KOPT-K1 (cell line): ENCODE measurements at regions not wholly inside any gene's neighbourhood (a gene's known extent, or its start where the extent isn't known, plus 50 kb on each side); places are given as distances from the start of the nearest gene placed in this dataset.

Source experiments
- H3K27ac ChIP-seq: fragments of 200-600 bp; sonication (generic); 2 replicates; pipeline ENCODE4 v1.5.1; 2016; ENCODE audit warnings: antibody characterized with exemption, mild to moderate bottlenecking, low read depth, low read length; ENCODE audit not compliant: poor library complexity, severe bottlenecking
- H3K36me3 ChIP-seq: fragments of 200-600 bp; sonication (generic); 2 replicates; pipeline ENCODE4 v1.5.1; 2017; ENCODE audit warnings: antibody characterized with exemption, mild to moderate bottlenecking, low read length, moderate library complexity; ENCODE audit not compliant: insufficient read depth
- H3K9me3 ChIP-seq: fragments of 200-600 bp; sonication (generic); 2 replicates; pipeline ENCODE4 v1.5.1; 2017; ENCODE audit warnings: antibody characterized with exemption, low read length, mild to moderate bottlenecking; ENCODE audit not compliant: insufficient read depth, poor library complexity, severe bottlenecking

GRCh38 chr2:14388724-14389123 lies 243.8 kb upstream of the LRATD1 start:
- no peaks in the 10 kb centered on the region for H3K36me3 ChIP-seq
- H3K27ac ChIP-seq = no peak overlapping the region

DNA sequence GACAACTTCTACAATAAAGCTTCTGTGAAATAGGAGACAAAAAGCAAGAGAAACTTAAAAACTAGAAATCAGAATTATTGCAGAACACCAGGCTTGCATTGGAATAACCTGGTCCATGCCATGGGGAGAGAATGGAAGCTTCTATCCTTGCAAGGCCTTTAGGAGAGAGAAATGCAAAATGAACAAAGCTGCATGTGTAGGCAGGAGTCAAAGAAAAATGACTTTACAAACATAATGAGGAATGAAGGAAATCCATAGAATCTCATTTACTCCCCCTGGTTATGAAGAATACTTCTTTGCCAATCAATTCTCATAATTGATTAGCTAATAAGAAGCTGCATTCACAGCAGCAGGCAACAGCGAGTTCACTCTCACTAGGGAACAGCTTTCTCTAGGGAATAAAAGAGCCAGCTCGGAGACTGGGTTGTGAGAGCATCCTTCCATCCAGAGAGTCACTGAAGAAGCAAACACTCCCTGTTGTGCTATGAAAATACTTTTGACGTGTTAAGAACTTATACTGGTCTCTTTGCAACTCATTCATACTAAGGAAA lies 235.9 kb upstream of the LRATD1 start:
- Histone ChIP-seq H3K36me3 (no peaks in the 10 kb centered on the region), H3K9me3 (no peaks in the 10 kb centered on the region), H3K27ac (no peak overlapping the region)

More at GRCh38 chr2:14388724-14389123, 243.8 kb upstream of the LRATD1 start:
- H3K9me3 ChIP-seq = no peaks in the 10 kb centered on the region

DNA sequence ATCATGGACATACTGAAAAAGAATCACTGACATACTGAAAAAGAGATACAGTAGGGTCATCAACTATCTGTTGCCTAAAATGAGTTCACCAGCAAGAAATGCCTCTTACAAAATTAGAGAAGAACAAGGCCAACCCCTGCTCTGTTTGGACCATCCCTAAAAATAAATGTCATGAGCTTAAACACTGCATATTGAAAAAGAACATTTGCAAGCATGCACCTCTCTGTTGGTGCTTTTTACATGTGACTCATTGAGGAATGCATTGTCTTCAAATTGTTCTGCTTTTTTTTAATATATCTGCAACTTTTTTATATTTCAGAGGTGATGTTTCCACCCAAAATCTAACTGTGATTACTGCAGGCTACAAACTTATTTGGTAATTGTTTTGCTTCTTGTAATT lies 233.9 kb upstream of the LRATD1 start:
- Histone ChIP-seq H3K9me3 (no peaks in the 10 kb centered on the region), H3K27ac (no peak overlapping the region), H3K36me3 (no peaks in the 10 kb centered on the region)

DNA sequence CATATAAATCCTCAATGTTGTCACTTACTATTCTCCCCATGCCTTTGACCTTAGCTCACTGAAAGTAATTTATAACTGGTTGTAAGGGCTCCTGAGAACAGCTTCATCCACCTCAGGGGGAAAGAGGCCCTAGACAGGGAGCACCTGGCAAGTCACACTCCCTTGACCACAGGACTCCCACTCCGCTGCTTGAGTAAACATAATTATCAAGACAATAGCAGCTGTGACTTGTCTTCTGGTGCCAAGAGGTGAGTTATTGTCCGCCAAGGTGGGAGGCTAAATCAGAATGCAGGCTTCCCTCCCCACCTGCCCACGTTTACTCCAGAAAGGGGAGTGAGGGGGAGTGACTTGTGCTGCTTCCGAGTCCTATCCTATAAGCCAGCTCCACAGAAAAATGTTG lies 230.6 kb upstream of the LRATD1 start:
- H3K36me3 ChIP-seq = no peaks in the 10 kb centered on the region
- H3K9me3 ChIP-seq = no peaks in the 10 kb centered on the region
- H3K27ac ChIP-seq = no peak overlapping the region

GRCh38 chr2:14408695-14409094 lies 223.8 kb upstream of the LRATD1 start:
- Histone ChIP-seq H3K27ac (no peak overlapping the region), H3K36me3 (no peaks in the 10 kb centered on the region), H3K9me3 (no peaks in the 10 kb centered on the region)

DNA sequence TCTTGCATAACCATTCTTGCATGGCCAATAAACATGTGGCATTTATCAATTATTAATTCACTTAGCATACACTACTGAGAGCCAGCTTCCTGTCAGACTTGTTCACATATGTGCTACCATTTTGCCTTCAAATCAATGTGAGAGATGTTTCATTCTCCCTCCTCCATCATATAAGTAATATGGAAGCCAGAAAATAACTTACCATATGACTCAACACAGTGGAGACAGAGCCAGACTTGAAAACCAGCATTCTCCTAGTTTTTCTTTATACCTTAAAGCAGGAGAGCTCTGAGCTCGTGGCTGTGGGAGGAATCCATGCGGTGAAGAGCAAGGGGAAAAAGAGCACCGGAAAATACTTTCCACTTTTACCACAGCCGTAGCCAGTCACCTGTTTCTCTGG lies 215.0 kb upstream of the LRATD1 start:
- H3K27ac ChIP-seq = no peak overlapping the region
- H3K36me3 ChIP-seq = no peaks in the 10 kb centered on the region
- no peaks in the 10 kb centered on the region for H3K9me3 ChIP-seq

DNA sequence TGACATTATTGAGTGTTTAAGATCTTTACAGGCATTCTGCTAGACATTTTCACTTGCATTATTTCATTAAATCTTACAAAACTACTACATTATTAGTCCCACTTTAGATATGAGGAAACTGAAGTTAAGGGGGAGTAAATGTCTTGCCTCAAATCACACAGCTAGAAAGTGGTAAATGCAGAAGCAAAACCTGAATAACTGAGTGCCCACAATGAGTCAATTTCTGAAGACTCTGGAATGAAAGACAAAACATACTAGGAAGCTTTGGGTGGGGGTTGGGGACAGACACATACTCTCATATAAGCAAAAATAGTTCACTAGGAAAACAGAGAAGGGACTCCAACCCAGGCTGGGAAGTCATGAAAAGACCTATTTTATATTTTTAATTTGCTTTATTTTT lies 214.4 kb upstream of the LRATD1 start:
- Histone ChIP-seq H3K36me3 (no peaks in the 10 kb centered on the region), H3K9me3 (no peaks in the 10 kb centered on the region), H3K27ac (no peak overlapping the region)

DNA sequence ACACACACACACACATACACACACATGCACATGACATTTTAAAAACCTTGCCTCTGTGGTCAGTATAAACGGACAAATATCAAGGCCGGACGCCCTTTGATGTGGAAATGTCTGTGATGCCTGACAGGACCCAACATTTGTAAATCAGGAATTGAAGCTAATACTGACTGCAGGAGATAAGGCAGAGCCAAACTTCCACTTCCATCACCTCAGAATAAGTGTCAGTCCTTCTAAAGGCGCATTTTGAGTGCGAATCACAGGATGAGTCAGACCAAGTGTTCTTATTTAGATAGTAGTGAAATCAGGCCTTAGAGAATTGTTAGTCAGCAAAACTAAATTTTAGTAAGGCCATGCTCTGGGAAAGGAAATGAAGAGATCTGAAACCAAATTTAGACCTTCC lies 211.7 kb upstream of the LRATD1 start:
- no peak overlapping the region for H3K27ac ChIP-seq
- H3K9me3 ChIP-seq = no peaks in the 10 kb centered on the region

GRCh38 chr2:14422426-14422825 lies 210.1 kb upstream of the LRATD1 start:
- Histone ChIP-seq H3K9me3 (no peaks in the 10 kb centered on the region), H3K36me3 (no peaks in the 10 kb centered on the region), H3K27ac (no peak overlapping the region)

More for the DNA sequence above, 211.7 kb upstream of the LRATD1 start:
- H3K36me3 ChIP-seq = no peaks in the 10 kb centered on the region

DNA sequence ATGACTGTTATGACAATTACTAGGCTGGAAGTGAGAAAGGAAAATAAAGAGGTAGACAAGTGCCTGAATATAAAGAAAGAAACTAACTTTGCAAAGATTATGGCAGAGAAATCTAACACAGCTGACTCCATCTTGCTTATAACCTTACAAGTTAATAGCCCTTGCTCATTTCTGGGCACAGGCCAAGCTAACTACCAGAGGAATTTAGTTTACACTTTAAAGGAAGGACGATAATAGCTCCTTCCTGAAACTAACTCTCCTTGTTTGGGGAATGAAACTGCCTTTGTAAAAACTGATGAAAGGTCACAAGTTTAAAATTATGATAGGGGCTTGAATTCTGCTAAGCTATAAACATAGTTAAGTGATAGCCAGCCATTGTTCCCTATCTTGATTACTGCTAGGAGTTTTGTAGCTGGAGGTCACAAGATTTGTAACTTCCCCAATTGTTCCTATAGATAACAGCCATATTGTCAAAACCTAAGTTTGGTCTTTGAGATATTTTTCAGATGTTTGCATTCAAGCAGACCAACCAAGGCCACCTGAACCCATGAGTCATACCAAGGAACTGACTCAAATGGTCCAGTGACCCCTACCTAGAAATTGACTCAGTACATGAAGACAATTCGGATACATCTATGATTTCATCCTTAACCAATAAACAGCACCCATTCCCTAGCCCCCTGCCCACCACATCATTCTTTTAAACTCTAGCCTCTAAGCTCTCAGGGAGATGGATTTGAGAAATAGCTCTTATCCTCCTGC lies 209.2 kb upstream of the LRATD1 start:
- Histone ChIP-seq H3K36me3 (no peaks in the 10 kb centered on the region), H3K9me3 (no peaks in the 10 kb centered on the region), H3K27ac (no peak overlapping the region)

DNA sequence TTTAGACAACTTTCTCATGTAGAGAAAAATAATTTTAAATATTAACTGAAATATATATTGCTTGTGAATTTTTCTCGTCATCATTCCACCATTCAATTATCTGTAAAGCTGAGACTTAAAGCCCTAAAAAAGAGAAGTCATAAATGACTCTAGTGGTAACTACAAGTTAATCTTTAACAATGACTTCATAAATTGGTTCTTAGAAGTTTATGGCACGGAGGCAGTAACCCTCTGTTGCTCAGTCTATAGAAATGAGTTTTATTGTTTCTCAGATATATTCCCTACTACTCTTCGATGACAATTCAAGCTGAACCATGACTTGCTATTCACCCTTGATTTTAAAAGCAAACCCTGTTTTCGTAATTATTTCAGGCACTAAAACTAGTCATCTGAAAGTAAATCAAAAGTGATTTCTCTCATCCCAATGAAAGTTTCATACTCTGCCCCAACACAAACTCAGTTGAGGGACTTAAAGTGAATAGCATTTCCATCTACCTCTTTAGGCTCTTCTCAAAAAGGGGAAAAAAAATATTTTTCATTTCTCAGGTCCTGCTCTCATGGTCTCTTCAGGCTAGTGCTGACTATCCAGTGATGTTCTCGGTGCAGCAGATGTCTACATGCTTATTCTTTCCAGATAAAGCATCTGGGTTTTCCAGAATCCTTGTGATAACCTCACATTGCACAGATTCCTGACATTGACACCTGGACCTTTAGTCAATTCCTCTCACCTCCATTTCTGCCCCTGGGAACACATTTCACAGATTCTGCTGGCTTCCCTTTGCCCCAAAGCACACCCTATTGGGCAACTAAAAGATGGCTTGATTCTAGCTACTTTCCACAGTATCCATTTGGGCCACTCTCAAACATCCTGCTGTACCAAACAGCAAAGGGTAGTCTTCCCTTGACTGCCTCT lies 207.8 kb upstream of the LRATD1 start:
- H3K36me3 ChIP-seq = no peaks in the 10 kb centered on the region
- H3K9me3 ChIP-seq = no peaks in the 10 kb centered on the region
- no peak overlapping the region for H3K27ac ChIP-seq

DNA sequence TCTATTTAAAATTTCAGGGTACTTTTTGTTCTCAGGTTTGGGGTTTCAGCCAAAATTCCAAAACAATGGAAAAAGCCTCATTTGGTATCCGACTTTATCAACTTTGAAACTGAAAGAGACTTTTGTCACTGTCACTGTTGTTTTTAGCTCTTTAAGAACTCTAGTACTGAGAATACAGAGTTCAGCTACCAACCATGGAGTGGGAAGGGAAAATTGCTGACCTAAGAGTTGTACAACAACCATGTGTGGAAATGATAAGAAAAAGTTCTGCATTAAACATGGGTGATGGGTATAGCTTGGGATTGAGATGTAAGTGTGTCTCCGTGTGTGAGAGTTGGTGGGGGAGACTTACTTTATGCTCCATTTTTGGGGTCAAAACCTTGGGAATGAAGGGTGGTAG lies 206.6 kb upstream of the LRATD1 start:
- Histone ChIP-seq H3K9me3 (no peaks in the 10 kb centered on the region), H3K27ac (no peak overlapping the region), H3K36me3 (no peaks in the 10 kb centered on the region)

DNA sequence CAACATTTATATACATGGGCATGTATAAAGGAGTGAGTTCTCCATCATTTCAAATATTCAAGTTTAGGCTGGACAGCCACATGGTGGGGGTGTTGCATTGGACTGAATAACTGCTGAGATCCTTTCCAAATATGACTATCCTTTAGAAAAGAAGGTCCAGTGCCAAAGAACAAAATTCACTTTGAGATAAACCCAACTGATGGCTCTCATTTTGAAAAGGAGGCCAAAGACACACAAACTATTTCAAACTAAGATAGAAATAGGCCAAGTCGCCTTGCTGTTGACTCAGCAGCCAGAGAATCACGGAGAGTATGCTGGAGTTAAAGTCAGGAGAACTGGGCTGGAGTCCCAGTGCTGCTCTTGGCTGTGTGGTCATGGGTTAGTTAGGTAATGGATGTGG lies 204.5 kb upstream of the LRATD1 start:
- Histone ChIP-seq H3K36me3 (no peaks in the 10 kb centered on the region), H3K9me3 (no peaks in the 10 kb centered on the region), H3K27ac (no peak overlapping the region)

DNA sequence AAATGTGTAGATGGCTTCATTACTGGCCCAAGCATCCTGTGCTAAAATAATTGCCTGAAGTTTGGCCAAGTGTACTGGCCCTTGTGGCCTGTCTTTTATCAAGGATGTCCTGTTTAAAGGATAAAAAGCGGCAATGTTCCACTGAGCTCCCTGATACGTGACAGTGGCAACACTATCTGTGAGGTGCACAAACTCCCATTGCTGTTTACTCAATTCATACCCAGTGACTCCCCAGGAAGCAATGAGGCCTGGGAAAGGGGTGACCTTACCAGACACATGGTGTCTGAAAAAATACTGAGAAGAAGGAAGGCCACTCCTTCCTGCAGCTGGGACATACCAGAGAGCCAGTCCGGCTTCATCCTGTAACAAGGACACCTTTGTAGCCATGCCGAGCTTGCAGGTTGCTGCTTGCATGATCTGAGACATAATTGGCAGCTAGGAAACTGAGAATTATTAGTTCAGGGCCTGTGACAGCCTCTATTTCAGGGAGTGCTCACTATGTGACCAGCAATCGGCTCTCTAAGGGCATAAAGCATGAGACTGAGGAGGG lies 198.5 kb upstream of the LRATD1 start:
- Histone ChIP-seq H3K9me3 (peaks cover 4% of the 10 kb centered on the region), H3K27ac (no peak overlapping the region), H3K36me3 (no peaks in the 10 kb centered on the region)

- Histone ChIP-seq H3K36me3 (no peaks in the 10 kb centered on the region), H3K27ac (no peak overlapping the region), H3K9me3 (peaks cover 12% of the 10 kb centered on the region)
Measured at GRCh38 chr2:14445670-14446069, 186.8 kb upstream of the LRATD1 start.
